Calu3 (cell line): ENCODE measurements at regions not wholly inside any gene's neighbourhood (a gene's known extent, or its start where the extent isn't known, plus 50 kb on each side); places are given as distances from the start of the nearest gene placed in this dataset.

Experiments
- BruUV-seq: library from RNA; stranded (reverse); fragments of 400-500 nt; replicated peaks from 2 replicates; lab custom pipeline; 2021; lab: Mats Ljungman, UMichigan
- CTCF ChIA-PET: fragments of 300-600 bp; sonication (Branson Sonifier 250); formaldehyde crosslinking; loops from one replicate; lab custom pipeline; 2022; ENCODE audit warnings: antibody characterized with exemption; lab: Charles Lee
- DNase-seq: peaks from one replicate; pipeline ENCODE4 v3.0.0; 2022
- H3K27ac Mint-ChIP-seq: one replicate; pipeline ENCODE4 v1.8.0; 2022; ENCODE audit warnings: mixed read lengths; ENCODE audit not compliant: unreplicated experiment
- H3K27me3 Mint-ChIP-seq: one replicate; pipeline ENCODE4 v1.8.0; 2022; ENCODE audit warnings: mixed read lengths; ENCODE audit not compliant: unreplicated experiment
- H3K36me3 Mint-ChIP-seq: one replicate; pipeline ENCODE4 v1.8.0; 2022; ENCODE audit warnings: mild to moderate bottlenecking, moderate library complexity, mixed read lengths; ENCODE audit not compliant: insufficient read depth, unreplicated experiment
- H3K4me1 Mint-ChIP-seq: one replicate; pipeline ENCODE4 v1.8.0; 2022; ENCODE audit warnings: mild to moderate bottlenecking, low read depth, mixed read lengths; ENCODE audit not compliant: unreplicated experiment
- H3K4me3 Mint-ChIP-seq: one replicate; pipeline ENCODE4 v1.8.0; 2022; ENCODE audit warnings: mild to moderate bottlenecking, low read depth, moderate library complexity, mixed read lengths; ENCODE audit not compliant: unreplicated experiment
- H3K9me3 Mint-ChIP-seq: one replicate; pipeline ENCODE4 v1.8.0; 2022; ENCODE audit warnings: low read depth, mixed read lengths; ENCODE audit not compliant: unreplicated experiment
- CTCF ChIP-seq: fragments of 200-600 bp; IDR thresholded peaks from one replicate; pipeline ENCODE4 v1.8.0; 2022; ENCODE audit warnings: antibody characterized with exemption; ENCODE audit not compliant: unreplicated experiment
- intact Hi-C: fragments of 100-400 bp; cut with micrococcal nuclease; formaldehyde crosslinking; loops from one replicate; pipeline ENCODE4 v1.10.0; 2022; ENCODE audit not compliant: unreplicated experiment

GRCh38 chr7:145474009-145474686, 638.3 kb upstream of the TPK1 start:
- no peak for DNase-seq
- no peaks in the 10 kb centered on the region for H3K4me1 Mint-ChIP-seq
- H3K27ac Mint-ChIP-seq = no peak overlapping the region
- no TSS peak for BruUV-seq
- CTCF ChIA-PET = no interaction called here
- intact Hi-C loops = no loop called here
- H3K27me3 Mint-ChIP-seq = no peaks in the 10 kb centered on the region
- no peak for TF ChIP-seq CTCF
- no peaks in the 10 kb centered on the region for H3K36me3 Mint-ChIP-seq
- no peak overlapping the region for H3K4me3 Mint-ChIP-seq
- H3K9me3 Mint-ChIP-seq = peaks cover 11% of the 10 kb centered on the region

DNA sequence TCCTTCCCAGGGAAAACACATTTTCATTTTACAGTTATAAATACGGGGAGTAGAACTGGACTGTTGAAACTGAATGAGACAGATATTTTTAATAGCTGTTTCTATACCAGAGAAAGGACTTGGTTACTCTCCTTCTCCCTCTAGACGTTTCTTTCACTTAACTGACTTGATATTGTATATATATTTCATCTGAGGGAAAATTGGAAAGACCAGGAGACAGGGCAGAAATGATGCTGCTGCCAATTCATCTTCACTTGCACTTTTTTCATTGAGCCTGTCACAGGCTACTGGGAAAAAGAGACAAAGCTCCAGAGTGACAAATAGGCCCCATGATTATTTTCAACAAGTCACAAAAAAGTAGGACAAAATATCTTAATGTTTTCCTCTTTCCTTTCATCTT, 636.0 kb upstream of the TPK1 start:
- intact Hi-C loops = no loop called here
- Mint-ChIP-seq H3K27me3 (no peaks in the 10 kb centered on the region), H3K36me3 (no peaks in the 10 kb centered on the region)

GRCh38 chr7:145464287-145464686, 628.4 kb upstream of the TPK1 start:
- Mint-ChIP-seq H3K27me3 (no peaks in the 10 kb centered on the region), H3K4me1 (no peaks in the 10 kb centered on the region), H3K36me3 (no peaks in the 10 kb centered on the region), H3K27ac (no peak overlapping the region), H3K4me3 (no peak overlapping the region), H3K9me3 (peaks cover 21% of the 10 kb centered on the region)
- intact Hi-C loops = no loop called here
- TF ChIP-seq CTCF = no peak
- CTCF ChIA-PET = no interaction called here
- no TSS peak for BruUV-seq
- DNase-seq = no peak

More for the DNA sequence above, 636.0 kb upstream of the TPK1 start:
- Mint-ChIP-seq H3K27ac (no peak overlapping the region), H3K4me1 (no peaks in the 10 kb centered on the region), H3K9me3 (peaks cover 9% of the 10 kb centered on the region), H3K4me3 (no peak overlapping the region)
- CTCF ChIA-PET = no interaction called here
- TF ChIP-seq CTCF = no peak
- no TSS peak for BruUV-seq
- no peak for DNase-seq

DNA sequence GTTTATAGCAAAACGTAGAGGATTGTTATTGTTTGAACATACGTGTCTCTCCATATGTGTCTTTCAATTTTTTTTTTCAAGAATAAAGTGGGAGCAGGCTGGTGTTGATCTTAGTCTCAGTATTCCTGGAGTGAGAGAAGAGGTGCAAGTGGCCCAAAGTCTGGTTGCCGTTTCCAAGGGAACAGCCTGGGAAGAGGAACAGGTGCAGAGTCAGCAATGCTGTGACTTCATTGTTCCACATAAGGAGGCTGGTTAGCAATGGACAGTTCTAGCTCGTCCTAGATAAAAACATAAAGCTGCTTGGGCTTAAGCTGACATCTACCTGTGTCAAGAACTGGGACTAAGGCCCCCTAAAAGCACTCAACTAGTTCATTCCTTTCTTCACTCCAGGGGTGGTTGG, 626.6 kb upstream of the TPK1 start:
- Mint-ChIP-seq H3K27me3 (no peaks in the 10 kb centered on the region), H3K36me3 (no peaks in the 10 kb centered on the region), H3K9me3 (peaks cover 24% of the 10 kb centered on the region), H3K27ac (no peak overlapping the region), H3K4me1 (no peaks in the 10 kb centered on the region), H3K4me3 (no peak overlapping the region)
- no peak for DNase-seq
- CTCF ChIA-PET = no interaction called here
- no peak for TF ChIP-seq CTCF
- intact Hi-C loops = no loop called here
- no TSS peak for BruUV-seq
